GM23338 (cell line): ENCODE measurements at regions not wholly inside any gene's neighbourhood (a gene's known extent, or its start where the extent isn't known, plus 50 kb on each side); places are given as distances from the start of the nearest gene placed in this dataset.

ENCODE experiments used
- ATAC-seq: fragments of 200-7000 bp; cut with Tn5 transposase; 3 replicates; pipeline ENCODE4 v1.9.1; 2020
- DNase-seq: peaks from one replicate; pipeline ENCODE4 v3.0.0-alpha.2; 2015; ENCODE audit warnings: low spot score
- H2AFZ ChIP-seq: fragments of 200-600 bp; sonication (generic); 2 replicates; pipeline ENCODE4 v1.8.0; 2016; ENCODE audit warnings: antibody characterized with exemption, mild to moderate bottlenecking, moderate library complexity
- H3F3A ChIP-seq: fragments of 200-600 bp; sonication (generic); replicated peaks from 2 replicates; pipeline ENCODE4 v1.8.0; 2017; ENCODE audit warnings: antibody characterized with exemption, mixed run types, low read depth
- H3K27ac ChIP-seq: fragments of 200-600 bp; sonication (generic); 2 replicates; pipeline ENCODE4 v1.6.1; 2016; ENCODE audit warnings: low read depth
- H3K27me3 ChIP-seq: fragments of 200-600 bp; sonication (generic); 2 replicates; pipeline ENCODE4 v1.8.0; 2016; ENCODE audit warnings: mild to moderate bottlenecking, mixed run types, moderate library complexity; ENCODE audit not compliant: insufficient read depth
- H3K36me3 ChIP-seq: fragments of 200-600 bp; sonication (generic); 2 replicates; pipeline ENCODE4 v1.8.0; 2016; ENCODE audit warnings: mild to moderate bottlenecking; ENCODE audit not compliant: insufficient read depth
- H3K4me1 ChIP-seq: fragments of 200-600 bp; sonication (generic); 2 replicates; pipeline ENCODE4 v1.8.0; 2016; ENCODE audit warnings: mild to moderate bottlenecking, moderate library complexity; ENCODE audit not compliant: insufficient read depth
- H3K4me2 ChIP-seq: fragments of 200-600 bp; sonication (generic); 2 replicates; pipeline ENCODE4 v1.7.1; 2017; ENCODE audit warnings: mixed run types
- H3K4me3 ChIP-seq: fragments of 200-600 bp; sonication (generic); 2 replicates; pipeline ENCODE4 v1.6.1; 2016; ENCODE audit warnings: mixed run types
- H3K79me2 ChIP-seq: fragments of 200-600 bp; sonication (generic); replicated peaks from 2 replicates; pipeline ENCODE4 v1.8.0; 2017; ENCODE audit warnings: mild to moderate bottlenecking; ENCODE audit not compliant: insufficient read depth
- H3K9me2 ChIP-seq: fragments of 200-600 bp; sonication (generic); 2 replicates; pipeline ENCODE4 v1.8.0; 2017; ENCODE audit not compliant: insufficient read depth
- H4K20me1 ChIP-seq: fragments of 200-600 bp; sonication (generic); replicated peaks from 2 replicates; pipeline ENCODE4 v1.8.0; 2017; ENCODE audit warnings: mild to moderate bottlenecking; ENCODE audit not compliant: insufficient read depth
- H3K27ac Mint-ChIP-seq: 2 replicates; pipeline ENCODE4 v1.8.0; 2020; ENCODE audit warnings: inconsistent platforms, mild to moderate bottlenecking, moderate library complexity, mixed read lengths
- H3K27me3 Mint-ChIP-seq: 3 replicates; pipeline ENCODE4 v1.8.0; 2022; ENCODE audit warnings: low read depth, mild to moderate bottlenecking, moderate library complexity, mixed read lengths, inconsistent platforms; ENCODE audit not compliant: insufficient read depth, poor library complexity
- H3K36me3 Mint-ChIP-seq: 3 replicates; pipeline ENCODE4 v1.8.0; 2021; ENCODE audit warnings: low read depth, mild to moderate bottlenecking, inconsistent platforms, moderate library complexity, mixed read lengths
- H3K4me1 Mint-ChIP-seq: 3 replicates; pipeline ENCODE4 v1.8.0; 2020; ENCODE audit warnings: mild to moderate bottlenecking, inconsistent platforms, mixed read lengths
- H3K4me3 Mint-ChIP-seq: 3 replicates; pipeline ENCODE4 v1.8.0; 2021; ENCODE audit warnings: moderate library complexity, mild to moderate bottlenecking, inconsistent platforms, mixed read lengths
- H3K9me3 Mint-ChIP-seq: 3 replicates; pipeline ENCODE4 v1.8.0; 2020; ENCODE audit warnings: moderate library complexity, mild to moderate bottlenecking, inconsistent platforms, mixed read lengths
- CREB1 ChIP-seq: fragments of 250-450 bp; sonication (Bioruptor Pico); IDR thresholded peaks from 2 replicates; pipeline ENCODE4 v1.5.0; 2020; ENCODE audit warnings: low read depth, mild to moderate bottlenecking, moderate library complexity
- EZH2 ChIP-seq: fragments of 200-600 bp; sonication (generic); IDR thresholded peaks from one replicate; pipeline ENCODE4 v1.8.0; 2017; ENCODE audit warnings: antibody characterized with exemption, mild to moderate bottlenecking, low read depth; ENCODE audit not compliant: unreplicated experiment
- EZH2phosphoT487 ChIP-seq: fragments of 200-600 bp; sonication (generic); IDR thresholded peaks from one replicate; pipeline ENCODE4 v1.8.1; 2018; ENCODE audit warnings: antibody characterized with exemption; ENCODE audit not compliant: unreplicated experiment
- JUNB ChIP-seq: IDR thresholded peaks from one replicate; pipeline ENCODE4 v1.6.1; 2016; ENCODE audit warnings: antibody characterized with exemption; ENCODE audit not compliant: unreplicated experiment
- POLR2AphosphoS5 ChIP-seq: IDR thresholded peaks from 2 replicates; pipeline ENCODE4 v1.6.1; 2016; ENCODE audit warnings: antibody characterized with exemption, low read depth
- REST ChIP-seq: IDR thresholded peaks from one replicate; pipeline ENCODE4 v1.6.1; 2018; ENCODE audit warnings: antibody characterized with exemption; ENCODE audit not compliant: unreplicated experiment
- STAT1 ChIP-seq: IDR thresholded peaks from one replicate; pipeline ENCODE4 v1.6.1; 2016; ENCODE audit warnings: antibody characterized with exemption; ENCODE audit not compliant: unreplicated experiment
- ZNF331 ChIP-seq: fragments of 250-450 bp; sonication (Bioruptor Pico); IDR thresholded peaks from 2 replicates; pipeline ENCODE4 v1.5.0; 2020; ENCODE audit warnings: low read depth, mild to moderate bottlenecking, moderate library complexity
- ZNF462 ChIP-seq: fragments of 250-450 bp; sonication (Bioruptor Pico); IDR thresholded peaks from 2 replicates; pipeline ENCODE4 v1.5.0; 2020; ENCODE audit warnings: mild to moderate bottlenecking, moderate library complexity
- TF ChIP-seq, protein P1 (sequence below), 2 experiments: fragments of 200-600 bp in 1 of 2; sonication (generic) in 1 of 2; conservative IDR thresholded peaks; 2 replicates each; pipeline versions ENCODE4 v1.5.1 to v1.6.1; 2016 to 2017; ENCODE audit warnings: antibody characterized with exemption in 2 of 2, low read depth in 2 of 2, mild to moderate bottlenecking in 2 of 2, moderate library complexity in 1 of 2

DNA sequence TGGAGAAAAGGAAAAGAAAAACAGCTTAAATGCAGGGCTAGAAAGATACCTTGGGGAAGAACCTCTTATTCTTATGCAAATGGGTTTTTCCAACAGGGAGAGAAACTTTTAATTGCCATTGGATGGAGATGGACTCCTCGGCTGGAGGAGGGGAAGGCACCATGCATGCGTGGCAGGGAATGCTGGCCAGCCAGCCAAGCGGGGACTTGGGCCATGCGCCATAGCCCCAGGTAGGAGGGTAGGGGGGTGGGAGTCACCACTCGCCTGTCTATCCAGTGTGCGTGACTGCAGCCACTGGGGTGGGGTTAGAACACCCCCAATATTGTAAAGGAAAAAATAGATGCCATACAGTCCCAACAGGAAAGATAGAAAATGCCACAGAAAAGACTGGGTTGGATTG is 119.9 kb upstream of the ELAVL2 start:
- peaks cover 5% of the 10 kb centered on the region for H3K36me3 ChIP-seq
- no peak overlapping the region for H2AFZ ChIP-seq
- peak; percentile 8 for DNase-seq
- no peaks in the 10 kb centered on the region for H3K79me2 ChIP-seq
- H4K20me1 ChIP-seq: no peaks in the 10 kb centered on the region
- Mint-ChIP-seq H3K9me3 (peaks cover 61% of the 10 kb centered on the region), H3K4me1 (no peaks in the 10 kb centered on the region), H3K27me3 (peaks cover 2% of the 10 kb centered on the region), H3K4me3 (no peak overlapping the region), H3K36me3 (peaks cover 54% of the 10 kb centered on the region), H3K27ac (no peak overlapping the region)
- ATAC-seq: no peak
- H3K4me3 ChIP-seq: no peak overlapping the region
- TF ChIP-seq EZH2phosphoT487 (no peak), CREB1 (CRISPR knock-in tag) (no peak), EZH2 (no peak), STAT1 (no peak)
- H3F3A ChIP-seq: no peaks in the 10 kb centered on the region
- H3K27me3 ChIP-seq: no peaks in the 10 kb centered on the region
- no peak overlapping the region for H3K4me2 ChIP-seq
- H3K4me1 ChIP-seq: no peaks in the 10 kb centered on the region
- H3K9me2 ChIP-seq: no peaks in the 10 kb centered on the region
- no peak overlapping the region for H3K27ac ChIP-seq

DNA sequence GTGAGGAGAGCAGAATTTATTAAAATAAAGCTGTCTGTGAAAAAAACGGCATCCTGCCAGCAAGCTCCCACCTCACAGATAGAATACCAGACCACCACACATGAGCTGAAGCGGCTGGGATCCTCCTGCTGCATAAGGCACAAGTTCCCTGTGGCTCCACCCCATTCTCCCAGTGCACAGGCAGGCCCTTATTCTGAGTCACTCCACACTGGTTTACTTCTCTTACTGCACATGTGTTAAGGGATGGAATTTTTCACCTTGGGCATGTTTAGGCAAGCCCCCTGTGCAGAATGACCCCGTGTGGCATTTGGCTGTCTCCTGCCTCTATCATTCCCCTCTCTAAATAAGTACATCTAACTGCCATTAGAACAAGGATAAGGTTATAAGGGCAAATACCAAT is 115.0 kb upstream of the ELAVL2 start:
- no peak overlapping the region for H3K4me3 Mint-ChIP-seq
- Histone ChIP-seq H3K9me2 (no peaks in the 10 kb centered on the region), H3K4me1 (no peaks in the 10 kb centered on the region), H3K79me2 (no peaks in the 10 kb centered on the region), H4K20me1 (no peaks in the 10 kb centered on the region), H3K4me2 (no peak overlapping the region), H3K27ac (no peak overlapping the region), H2AFZ (peak overlapping the region; percentile 80; the same call in 1 of the 2 replicates), H3K27me3 (no peaks in the 10 kb centered on the region), H3K36me3 (peaks cover 5% of the 10 kb centered on the region), H3F3A (no peaks in the 10 kb centered on the region), H3K4me3 (no peak overlapping the region)
- no peak overlapping the region for H3K27ac Mint-ChIP-seq
- no peak for ATAC-seq
- no peaks in the 10 kb centered on the region for H3K4me1 Mint-ChIP-seq
- H3K36me3 Mint-ChIP-seq: peaks cover 60% of the 10 kb centered on the region
- peaks cover 2% of the 10 kb centered on the region for H3K27me3 Mint-ChIP-seq
- DNase-seq: no peak
- H3K9me3 Mint-ChIP-seq: peaks cover 56% of the 10 kb centered on the region
- TF ChIP-seq STAT1: no peak
- TF ChIP-seq JUNB: no peak
- TF ChIP-seq, protein P1, sequence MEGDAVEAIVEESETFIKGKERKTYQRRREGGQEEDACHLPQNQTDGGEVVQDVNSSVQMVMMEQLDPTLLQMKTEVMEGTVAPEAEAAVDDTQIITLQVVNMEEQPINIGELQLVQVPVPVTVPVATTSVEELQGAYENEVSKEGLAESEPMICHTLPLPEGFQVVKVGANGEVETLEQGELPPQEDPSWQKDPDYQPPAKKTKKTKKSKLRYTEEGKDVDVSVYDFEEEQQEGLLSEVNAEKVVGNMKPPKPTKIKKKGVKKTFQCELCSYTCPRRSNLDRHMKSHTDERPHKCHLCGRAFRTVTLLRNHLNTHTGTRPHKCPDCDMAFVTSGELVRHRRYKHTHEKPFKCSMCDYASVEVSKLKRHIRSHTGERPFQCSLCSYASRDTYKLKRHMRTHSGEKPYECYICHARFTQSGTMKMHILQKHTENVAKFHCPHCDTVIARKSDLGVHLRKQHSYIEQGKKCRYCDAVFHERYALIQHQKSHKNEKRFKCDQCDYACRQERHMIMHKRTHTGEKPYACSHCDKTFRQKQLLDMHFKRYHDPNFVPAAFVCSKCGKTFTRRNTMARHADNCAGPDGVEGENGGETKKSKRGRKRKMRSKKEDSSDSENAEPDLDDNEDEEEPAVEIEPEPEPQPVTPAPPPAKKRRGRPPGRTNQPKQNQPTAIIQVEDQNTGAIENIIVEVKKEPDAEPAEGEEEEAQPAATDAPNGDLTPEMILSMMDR (conservative IDR thresholded peaks at IDR 0.05; ENCODE audit: low read depth in 2 of 2): no peak
- no peak for TF ChIP-seq ZNF331 (CRISPR knock-in tag)
- TF ChIP-seq ZNF462: no peak
- TF ChIP-seq POLR2AphosphoS5: no peak
- TF ChIP-seq REST: no peak
- TF ChIP-seq EZH2phosphoT487: no peak
- no peak for TF ChIP-seq EZH2
